GM12878 (cell line): ENCODE measurements at regions not wholly inside any gene's neighbourhood (a gene's known extent, or its start where the extent isn't known, plus 50 kb on each side); places are given as distances from the start of the nearest gene placed in this dataset.

ENCODE experiments used
- ATAC-seq: fragments of 200-7000 bp; cut with Tn5 transposase; 3 replicates; pipeline ENCODE4 v1.9.1; 2020; ENCODE audit warnings: mild to moderate bottlenecking, moderate library complexity
- BruUV-seq: library from RNA; stranded (reverse); fragments of 400-500 nt; replicated peaks from 2 replicates; lab custom pipeline; 2021; lab: Mats Ljungman, UMichigan
- CTCF ChIA-PET: fragments of 300-600 bp; sonication (Branson Sonifier 250); formaldehyde crosslinking; extraction: SDS; loops from one replicate; lab custom pipeline; 2021; ENCODE audit warnings: inconsistent platforms; lab: Yijun Ruan, JAX
- POLR2A ChIA-PET: fragments of 350-600 bp; formaldehyde crosslinking; extraction: SDS; loops from one replicate; lab custom pipeline; 2021; ENCODE audit warnings: inconsistent platforms; lab: Charles Lee
- RAD21 ChIA-PET: fragments of 300-600 bp; sonication (Branson Sonifier 250); formaldehyde crosslinking; loops from one replicate; lab custom pipeline; 2023; ENCODE audit warnings: antibody characterized with exemption; ENCODE audit not compliant: unreplicated experiment; lab: Charles Lee
- SMC1A ChIA-PET: fragments of 300-600 bp; sonication (Branson Sonifier 250); formaldehyde crosslinking; loops from one replicate; lab custom pipeline; 2023; ENCODE audit not compliant: unreplicated experiment, uncharacterized antibody; lab: Charles Lee
- DNase-seq: peaks from one replicate; pipeline ENCODE4 v3.0.0-alpha.2; 2011; ENCODE audit warnings: low read depth, low spot score
- FAIRE-seq: peaks from 3 replicates; lab custom pipeline; 2011; peaks lifted over from hg19 to GRCh38; lab: Jason Lieb, UNC
- H2AFZ ChIP-seq: 2 replicates; pipeline ENCODE4 v1.6.0; 2011; ENCODE audit warnings: low read depth, low read length, control low read depth; ENCODE audit not compliant: control insufficient read depth
- H3K27ac ChIP-seq: 2 replicates; pipeline ENCODE4 v1.5.1; 2011; ENCODE audit warnings: control low read depth; ENCODE audit not compliant: control insufficient read depth, insufficient read depth
- H3K27me3 ChIP-seq, 2 experiments: replicated peaks in 1 of 2; 2 replicates each; pipeline versions ENCODE4 v1.6.0 to v1.6.1; 2011; ENCODE audit warnings: low read length in 1 of 2; ENCODE audit not compliant: control insufficient read depth in 2 of 2, insufficient read depth in 2 of 2
- H3K36me3 ChIP-seq, 2 experiments: 2 replicates each; pipeline ENCODE4 v1.5.1; 2011; ENCODE audit warnings: low read length in 1 of 2; ENCODE audit not compliant: control insufficient read depth in 2 of 2, insufficient read depth in 2 of 2
- H3K4me1 ChIP-seq: 2 replicates; pipeline ENCODE4 v1.6.1; 2011; ENCODE audit warnings: mild to moderate bottlenecking, low read length, moderate library complexity, mixed read lengths; ENCODE audit not compliant: control insufficient read depth, insufficient read depth
- H3K4me2 ChIP-seq: 2 replicates; pipeline ENCODE4 v1.6.0; 2011; ENCODE audit warnings: control low read depth; ENCODE audit not compliant: control insufficient read depth, insufficient read depth
- H3K4me3 ChIP-seq: fragments of 200-600 bp; sonication (generic); 2 replicates; pipeline ENCODE4 v1.5.1; 2016
- H3K79me2 ChIP-seq: 2 replicates; pipeline ENCODE4 v1.6.0; 2011; ENCODE audit warnings: low read length; ENCODE audit not compliant: control insufficient read depth, insufficient read depth
- H3K9ac ChIP-seq: 2 replicates; pipeline ENCODE4 v1.8.0; 2011; ENCODE audit warnings: low read length, control low read depth, mixed read lengths; ENCODE audit not compliant: control insufficient read depth, insufficient read depth
- H3K9me3 ChIP-seq: replicated peaks from 3 replicates; pipeline ENCODE4 v1.5.1; 2011; ENCODE audit warnings: mild to moderate bottlenecking, low read length; ENCODE audit not compliant: control insufficient read depth, insufficient read depth
- H4K20me1 ChIP-seq: 2 replicates; pipeline ENCODE4 v1.6.0; 2011; ENCODE audit not compliant: control insufficient read depth, insufficient read depth
- CTCF ChIP-seq, 3 experiments: IDR thresholded peaks in 2 of 3; conservative IDR thresholded peaks in 1 of 3; 2 replicates each; pipeline ENCODE4 v1.5.1; 2011; ENCODE audit warnings: low read depth in 3 of 3, low read length in 3 of 3, mild to moderate bottlenecking in 3 of 3, control low read depth in 2 of 3, moderate library complexity in 2 of 3, inconsistent platforms in 1 of 3, mixed read lengths in 1 of 3; ENCODE audit not compliant: control insufficient read depth in 2 of 3, insufficient read depth in 1 of 3; ENCODE audit errors: extremely low read depth in 1 of 3
- GABPA ChIP-seq: IDR thresholded peaks from 2 replicates; pipeline ENCODE4 v1.6.1; 2014; ENCODE audit warnings: antibody characterized with exemption, low read depth, mild to moderate bottlenecking, inconsistent platforms
- HCFC1 ChIP-seq: fragments of 150-350 bp; IDR thresholded peaks from 2 replicates; pipeline ENCODE4 v1.6.1; 2014; ENCODE audit warnings: low read length
- MXI1 ChIP-seq: fragments of 150-350 bp; IDR thresholded peaks from 2 replicates; pipeline ENCODE4 v1.6.1; 2011; ENCODE audit warnings: low read depth, mild to moderate bottlenecking, inconsistent platforms, low read length, improper control_type of control experiment
- NR2C2 ChIP-seq: IDR thresholded peaks from 2 replicates; pipeline ENCODE4 v1.6.1; 2011; ENCODE audit warnings: borderline replicate concordance, low read depth; ENCODE audit not compliant: control insufficient read depth, insufficient read length
- STAT3 ChIP-seq: IDR thresholded peaks from 2 replicates; pipeline ENCODE4 v1.6.1; 2011; ENCODE audit warnings: low read depth, low read length, improper control_type of control experiment
- TARDBP ChIP-seq: IDR thresholded peaks from 2 replicates; pipeline ENCODE4 v1.6.1; 2016; ENCODE audit warnings: borderline replicate concordance
- ZBTB33 ChIP-seq: fragments of 450-650 bp; IDR thresholded peaks from 2 replicates; pipeline ENCODE4 v1.6.1; 2017; ENCODE audit warnings: mild to moderate bottlenecking
- WGBS: methylation state at CpG from one replicate; pipeline ENCODE4 v1.1.6; 2016; ENCODE audit warnings: low lambda C conversion rate; ENCODE audit not compliant: insufficient replicate concordance, insufficient coverage; ENCODE audit errors: missing lambda C conversion rate; 5-methylcytosine and 5-hydroxymethylcytosine counted together
- in situ Hi-C: fragments of 300-500 bp; cut with MboI; formaldehyde crosslinking; loops from 9 replicates; pipeline ENCODE4 v1.14.3; 2018; ENCODE audit warnings: mixed read lengths
- intact Hi-C: fragments of 100-400 bp; cut with micrococcal nuclease; formaldehyde crosslinking; loops from one replicate; pipeline ENCODE4 v1.14.2; 2022; ENCODE audit not compliant: unreplicated experiment
- TF ChIP-seq, protein P1 (sequence below): fragments of 450-650 bp; IDR thresholded peaks from 2 replicates; pipeline ENCODE4 v1.6.1; 2017; ENCODE audit warnings: mild to moderate bottlenecking, moderate library complexity
- TF ChIP-seq, protein P2 (sequence below): IDR thresholded peaks from 2 replicates; pipeline ENCODE4 v1.6.1; 2012; ENCODE audit warnings: mild to moderate bottlenecking, low read depth, low read length

DNA sequence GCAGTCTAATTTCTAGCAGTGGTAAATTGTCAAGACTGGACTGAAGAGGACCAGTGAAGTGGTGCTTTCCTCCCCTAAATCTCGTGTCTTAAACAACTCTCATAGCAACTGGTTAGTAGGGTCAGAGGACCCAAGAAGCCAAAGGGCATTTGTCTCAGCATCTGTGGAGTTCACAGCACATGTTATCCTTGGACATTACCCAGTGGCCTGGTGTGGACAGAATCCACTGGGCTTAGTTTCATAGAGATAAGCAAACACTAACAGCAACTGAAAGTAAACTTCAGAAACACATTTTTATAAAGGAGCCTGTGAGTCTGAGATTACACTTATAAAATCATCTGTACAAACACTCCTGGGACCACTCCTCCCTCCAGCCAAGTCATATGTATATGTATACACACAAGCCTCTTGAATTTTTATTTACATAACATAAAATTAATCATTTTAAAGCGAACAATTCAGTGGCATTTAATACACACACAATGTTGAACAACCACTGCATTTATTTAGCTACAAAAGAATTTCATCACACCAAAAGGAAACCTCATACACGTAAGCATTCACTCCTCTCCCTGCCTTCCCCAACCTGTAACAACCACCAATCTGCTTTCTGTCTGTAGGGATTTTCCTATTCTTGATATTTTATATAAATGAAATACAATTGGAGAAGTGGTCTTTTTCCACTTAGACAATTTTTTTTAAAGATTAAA lies 457.8 kb downstream of the RASEF start:
- ChIA-PET CTCF (interaction anchor here (0.7 to 1.6 kb wide), 2 partner anchors 48 to 416 kb away, joined by 3 read pairs; no protein-coding TSS in a partner anchor), RAD21 (no interaction called here), SMC1A (interaction anchor here (2.3 kb wide), 1 partner anchor 12 kb away, joined by 6 read pairs; no protein-coding TSS in a partner anchor), POLR2A (no interaction called here)
- H3K9me3 ChIP-seq = no peaks in the 10 kb centered on the region
- no peaks in the 10 kb centered on the region for H4K20me1 ChIP-seq
- H3K4me2 ChIP-seq = no peak overlapping the region
- H2AFZ ChIP-seq = no peak overlapping the region
- in situ Hi-C loops (no loop called here), intact Hi-C loops (no loop called here)
- DNase-seq (no peak), FAIRE-seq (no peak), ATAC-seq (no peak)
- no peaks in the 10 kb centered on the region for H3K27me3 ChIP-seq
- H3K9ac ChIP-seq = no peak overlapping the region
- H3K79me2 ChIP-seq = no peaks in the 10 kb centered on the region
- H3K36me3 ChIP-seq = no peaks in the 10 kb centered on the region
- WGBS = 6% methylated on average over 3 of the region's 3 CpGs
- H3K27ac ChIP-seq = no peak overlapping the region
- no peaks in the 10 kb centered on the region for H3K4me1 ChIP-seq
- no peak overlapping the region for H3K4me3 ChIP-seq
- no TSS peak for BruUV-seq
- TF ChIP-seq GABPA (no peak), ZBTB33 (no peak), CTCF (IDR thresholded peaks at IDR 0.05 in 2 of 3, conservative IDR thresholded peaks at IDR 0.05 in 1 of 3; ENCODE audit: control insufficient read depth in 2 of 3, extremely low read depth in 1 of 3, insufficient read depth in 1 of 3, low read depth in 3 of 3, low read length in 3 of 3) (no peak), MXI1 (no peak), NR2C2 (no peak), STAT3 (no peak), TARDBP (no peak), HCFC1 (no peak)
- TF ChIP-seq, protein P1, sequence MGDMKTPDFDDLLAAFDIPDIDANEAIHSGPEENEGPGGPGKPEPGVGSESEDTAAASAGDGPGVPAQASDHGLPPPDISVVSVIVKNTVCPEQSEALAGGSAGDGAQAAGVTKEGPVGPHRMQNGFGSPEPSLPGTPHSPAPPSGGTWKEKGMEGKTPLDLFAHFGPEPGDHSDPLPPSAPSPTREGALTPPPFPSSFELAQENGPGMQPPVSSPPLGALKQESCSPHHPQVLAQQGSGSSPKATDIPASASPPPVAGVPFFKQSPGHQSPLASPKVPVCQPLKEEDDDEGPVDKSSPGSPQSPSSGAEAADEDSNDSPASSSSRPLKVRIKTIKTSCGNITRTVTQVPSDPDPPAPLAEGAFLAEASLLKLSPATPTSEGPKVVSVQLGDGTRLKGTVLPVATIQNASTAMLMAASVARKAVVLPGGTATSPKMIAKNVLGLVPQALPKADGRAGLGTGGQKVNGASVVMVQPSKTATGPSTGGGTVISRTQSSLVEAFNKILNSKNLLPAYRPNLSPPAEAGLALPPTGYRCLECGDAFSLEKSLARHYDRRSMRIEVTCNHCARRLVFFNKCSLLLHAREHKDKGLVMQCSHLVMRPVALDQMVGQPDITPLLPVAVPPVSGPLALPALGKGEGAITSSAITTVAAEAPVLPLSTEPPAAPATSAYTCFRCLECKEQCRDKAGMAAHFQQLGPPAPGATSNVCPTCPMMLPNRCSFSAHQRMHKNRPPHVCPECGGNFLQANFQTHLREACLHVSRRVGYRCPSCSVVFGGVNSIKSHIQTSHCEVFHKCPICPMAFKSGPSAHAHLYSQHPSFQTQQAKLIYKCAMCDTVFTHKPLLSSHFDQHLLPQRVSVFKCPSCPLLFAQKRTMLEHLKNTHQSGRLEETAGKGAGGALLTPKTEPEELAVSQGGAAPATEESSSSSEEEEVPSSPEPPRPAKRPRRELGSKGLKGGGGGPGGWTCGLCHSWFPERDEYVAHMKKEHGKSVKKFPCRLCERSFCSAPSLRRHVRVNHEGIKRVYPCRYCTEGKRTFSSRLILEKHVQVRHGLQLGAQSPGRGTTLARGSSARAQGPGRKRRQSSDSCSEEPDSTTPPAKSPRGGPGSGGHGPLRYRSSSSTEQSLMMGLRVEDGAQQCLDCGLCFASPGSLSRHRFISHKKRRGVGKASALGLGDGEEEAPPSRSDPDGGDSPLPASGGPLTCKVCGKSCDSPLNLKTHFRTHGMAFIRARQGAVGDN = no peak
- TF ChIP-seq, protein P2, sequence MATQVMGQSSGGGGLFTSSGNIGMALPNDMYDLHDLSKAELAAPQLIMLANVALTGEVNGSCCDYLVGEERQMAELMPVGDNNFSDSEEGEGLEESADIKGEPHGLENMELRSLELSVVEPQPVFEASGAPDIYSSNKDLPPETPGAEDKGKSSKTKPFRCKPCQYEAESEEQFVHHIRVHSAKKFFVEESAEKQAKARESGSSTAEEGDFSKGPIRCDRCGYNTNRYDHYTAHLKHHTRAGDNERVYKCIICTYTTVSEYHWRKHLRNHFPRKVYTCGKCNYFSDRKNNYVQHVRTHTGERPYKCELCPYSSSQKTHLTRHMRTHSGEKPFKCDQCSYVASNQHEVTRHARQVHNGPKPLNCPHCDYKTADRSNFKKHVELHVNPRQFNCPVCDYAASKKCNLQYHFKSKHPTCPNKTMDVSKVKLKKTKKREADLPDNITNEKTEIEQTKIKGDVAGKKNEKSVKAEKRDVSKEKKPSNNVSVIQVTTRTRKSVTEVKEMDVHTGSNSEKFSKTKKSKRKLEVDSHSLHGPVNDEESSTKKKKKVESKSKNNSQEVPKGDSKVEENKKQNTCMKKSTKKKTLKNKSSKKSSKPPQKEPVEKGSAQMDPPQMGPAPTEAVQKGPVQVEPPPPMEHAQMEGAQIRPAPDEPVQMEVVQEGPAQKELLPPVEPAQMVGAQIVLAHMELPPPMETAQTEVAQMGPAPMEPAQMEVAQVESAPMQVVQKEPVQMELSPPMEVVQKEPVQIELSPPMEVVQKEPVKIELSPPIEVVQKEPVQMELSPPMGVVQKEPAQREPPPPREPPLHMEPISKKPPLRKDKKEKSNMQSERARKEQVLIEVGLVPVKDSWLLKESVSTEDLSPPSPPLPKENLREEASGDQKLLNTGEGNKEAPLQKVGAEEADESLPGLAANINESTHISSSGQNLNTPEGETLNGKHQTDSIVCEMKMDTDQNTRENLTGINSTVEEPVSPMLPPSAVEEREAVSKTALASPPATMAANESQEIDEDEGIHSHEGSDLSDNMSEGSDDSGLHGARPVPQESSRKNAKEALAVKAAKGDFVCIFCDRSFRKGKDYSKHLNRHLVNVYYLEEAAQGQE = no peak
